A549 (cell line): ENCODE measurements at regions not wholly inside any gene's neighbourhood (a gene's known extent, or its start where the extent isn't known, plus 50 kb on each side); places are given as distances from the start of the nearest gene placed in this dataset.

ENCODE experiments used
- ATAC-seq, 2 experiments: fragments of 200-7000 bp in 1 of 2; fragments of >200 bp in 1 of 2; cut with Nextera tagmentation in 1 of 2; cut with Tn5 transposase in 1 of 2; 3 replicates each; pipeline versions ENCODE4 v1.8.0 to v1.9.1; 2018 to 2020; ENCODE audit warnings: mild to moderate bottlenecking in 1 of 2, moderate library complexity in 1 of 2
- CTCF ChIA-PET: fragments of 300-600 bp; sonication (Branson Sonifier 250); formaldehyde crosslinking; extraction: SDS; loops from one replicate; lab custom pipeline; 2021; ENCODE audit warnings: antibody characterized with exemption, inconsistent platforms; lab: Yijun Ruan, JAX
- POLR2A ChIA-PET: fragments of 350-600 bp; formaldehyde crosslinking; extraction: SDS; loops from one replicate; lab custom pipeline; 2021; ENCODE audit warnings: antibody characterized with exemption, inconsistent platforms; lab: Yijun Ruan, JAX
- DNase-seq, 2 experiments: peaks; one replicate each; pipeline versions ENCODE4 v3.0.0 to v3.0.0-alpha.2; 2011 to 2016; ENCODE audit warnings: low read depth in 1 of 2, low spot score in 1 of 2
- FAIRE-seq: peaks from 2 replicates; lab custom pipeline; 2011; peaks lifted over from hg19 to GRCh38; lab: Jason Lieb, UNC
- H3K27ac ChIP-seq, 2 experiments: fragments of >200 bp; sonication (Bioruptor Twin); formaldehyde crosslinking; 3 replicates each; pipeline ENCODE4 v1.5.1; 2016 to 2017
- H3K4me1 ChIP-seq: fragments of >200 bp; sonication (Bioruptor Twin); formaldehyde crosslinking; 3 replicates; pipeline ENCODE4 v1.6.1; 2016
- H3K4me2 ChIP-seq: fragments of >200 bp; sonication (Bioruptor Twin); formaldehyde crosslinking; 3 replicates; pipeline ENCODE4 v1.6.1; 2016
- H3K4me3 ChIP-seq: fragments of >200 bp; sonication (Bioruptor Twin); formaldehyde crosslinking; 3 replicates; pipeline ENCODE4 v1.5.1; 2016
- H3K9me3 ChIP-seq: fragments of >200 bp; sonication (Bioruptor Twin); formaldehyde crosslinking; 3 replicates; pipeline ENCODE4 v1.6.1; 2016
- ATOH8 ChIP-seq: fragments of 250-450 bp; sonication (Bioruptor Pico); IDR thresholded peaks from 2 replicates; pipeline ENCODE4 v1.5.0; 2020; ENCODE audit warnings: low read depth, mild to moderate bottlenecking, moderate library complexity
- BCL3 ChIP-seq: fragments of >200 bp; sonication (Bioruptor Twin); formaldehyde crosslinking; IDR thresholded peaks from 3 replicates; pipeline ENCODE4 v1.6.1; 2016
- BHLHE40 ChIP-seq: IDR thresholded peaks from 2 replicates; pipeline ENCODE4 v1.6.1; 2012; ENCODE audit warnings: low read depth, low read length, inconsistent platforms
- CBX8 ChIP-seq: fragments of 200-600 bp; sonication (generic); IDR thresholded peaks from 2 replicates; pipeline ENCODE4 v1.6.1; 2016
- CTCF ChIP-seq: fragments of >200 bp; sonication (Bioruptor Twin); formaldehyde crosslinking; IDR thresholded peaks from 3 replicates; pipeline ENCODE4 v1.5.1; 2016
- ESRRA ChIP-seq: fragments of 150-350 bp; IDR thresholded peaks from 2 replicates; pipeline ENCODE4 v1.6.1; 2014; ENCODE audit warnings: mild to moderate bottlenecking, low read length, borderline replicate concordance
- FOSB ChIP-seq: fragments of 250-450 bp; sonication (Bioruptor Pico); IDR thresholded peaks from 2 replicates; pipeline ENCODE4 v1.5.0; 2020; ENCODE audit warnings: mild to moderate bottlenecking, moderate library complexity
- FOSL2 ChIP-seq, 2 experiments: fragments of 450-650 bp in 1 of 2; fragments of >200 bp in 1 of 2; sonication (Bioruptor Twin) in 1 of 2; formaldehyde crosslinking; IDR thresholded peaks; 2 replicates each; pipeline versions ENCODE4 v1.5.0 to v1.6.1; 2016 to 2020; ENCODE audit warnings: mild to moderate bottlenecking in 1 of 2, moderate library complexity in 1 of 2
- FOXS1 ChIP-seq: fragments of 250-450 bp; sonication (Bioruptor Pico); IDR thresholded peaks from 2 replicates; pipeline ENCODE4 v1.5.0; 2020; ENCODE audit warnings: mild to moderate bottlenecking, moderate library complexity
- JUNB ChIP-seq: fragments of >200 bp; sonication (Bioruptor Twin); formaldehyde crosslinking; IDR thresholded peaks from 2 replicates; pipeline ENCODE4 v1.6.1; 2016
- KDM1A ChIP-seq: fragments of 200-600 bp; sonication (generic); IDR thresholded peaks from 2 replicates; pipeline ENCODE4 v1.6.1; 2016; ENCODE audit warnings: low read depth, mild to moderate bottlenecking
- KDM5A ChIP-seq: fragments of 200-600 bp; sonication (generic); IDR thresholded peaks from 2 replicates; pipeline ENCODE4 v1.6.1; 2016; ENCODE audit warnings: antibody characterized with exemption, mild to moderate bottlenecking
- MAZ ChIP-seq: fragments of 150-350 bp; IDR thresholded peaks from 2 replicates; pipeline ENCODE4 v1.6.1; 2014; ENCODE audit warnings: antibody characterized with exemption, low read depth, low read length, borderline replicate concordance
- MYC ChIP-seq: IDR thresholded peaks from 2 replicates; pipeline ENCODE4 v1.6.1; 2012; ENCODE audit warnings: mild to moderate bottlenecking, inconsistent platforms, low read length, improper control_type of control experiment, borderline replicate concordance
- POLR2A ChIP-seq: IDR thresholded peaks from 2 replicates; pipeline ENCODE4 v1.6.1; 2012; ENCODE audit warnings: mild to moderate bottlenecking, low read length
- POLR2AphosphoS2 ChIP-seq: conservative IDR thresholded peaks from 2 replicates; pipeline ENCODE4 v1.6.1; 2012; ENCODE audit warnings: low read length, improper control_type of control experiment, inconsistent platforms
- RFX5 ChIP-seq: fragments of 450-650 bp; IDR thresholded peaks from 2 replicates; pipeline ENCODE4 v1.7.1; 2014; ENCODE audit warnings: antibody characterized with exemption, mild to moderate bottlenecking, moderate library complexity
- SREBF2 ChIP-seq: fragments of 450-650 bp; IDR thresholded peaks from 2 replicates; pipeline ENCODE4 v1.6.1; 2014; ENCODE audit warnings: mild to moderate bottlenecking, moderate library complexity
- USF2 ChIP-seq: fragments of 450-650 bp; IDR thresholded peaks from 2 replicates; pipeline ENCODE4 v1.6.1; 2014; ENCODE audit warnings: antibody characterized with exemption
- ZNF302 ChIP-seq: fragments of 250-450 bp; sonication (Bioruptor Pico); IDR thresholded peaks from 2 replicates; pipeline ENCODE4 v1.9.0; 2021; ENCODE audit warnings: inconsistent platforms, mild to moderate bottlenecking, moderate library complexity
- ZSCAN20 ChIP-seq: fragments of 250-450 bp; sonication (Bioruptor Pico); IDR thresholded peaks from 2 replicates; pipeline ENCODE4 v1.8.0; 2022; ENCODE audit warnings: mild to moderate bottlenecking, moderate library complexity
- WGBS: methylation state at CpG from one replicate; pipeline ENCODE4 v1.1.6; 2017; ENCODE audit errors: missing lambda C conversion rate; 5-methylcytosine and 5-hydroxymethylcytosine counted together

- TF ChIP-seq BCL3, result no peak
- TF ChIP-seq JUNB, result no peak
- TF ChIP-seq RFX5, result no peak
- no peak for TF ChIP-seq USF2
These were observed 348.2 kb upstream of the DUSP10 start (continued) for GRCh38 chr1:222090103-222090502.

GRCh38 chr1:222087221-222087920 lies 345.5 kb upstream of the DUSP10 start:
- ATAC-seq (no peak), DNase-seq (no peak), FAIRE-seq (no peak)
- no peak overlapping the region for H3K27ac ChIP-seq
- H3K4me1 ChIP-seq, result no peaks in the 10 kb centered on the region
- ChIA-PET CTCF (interaction anchor here (1.0 kb wide), 1 partner anchor 182 kb away, joined by 3 read pairs; no protein-coding TSS in a partner anchor), POLR2A (no interaction called here)
- 0 out of 3 replicates have a peak, but pooled peaks cover 6% of the 10 kb centered on the region for H3K9me3 ChIP-seq
- H3K4me2 ChIP-seq, result no peak overlapping the region
- TF ChIP-seq RFX5 (no peak), JUNB (no peak), BHLHE40 (no peak), CTCF (no peak), KDM1A (no peak), FOXS1 (CRISPR knock-in tag) (no peak), CBX8 (no peak), POLR2AphosphoS2 (no peak), ATOH8 (CRISPR knock-in tag) (no peak), MAZ (no peak), KDM5A (no peak)
- WGBS, result 59% methylated on average over 9 of the region's 9 CpGs
- H3K4me3 ChIP-seq, result no peak overlapping the region

GRCh38 chr1:222084996-222085395 lies 343.1 kb upstream of the DUSP10 start:
- FAIRE-seq (no peak), ATAC-seq (no peak), DNase-seq (no peak)
- 12% methylated on average over 1 of the region's 1 CpG for WGBS
- ChIA-PET CTCF (interaction anchor here (1.0 kb wide), 1 partner anchor 12 kb away, joined by 3 read pairs; no protein-coding TSS in a partner anchor), POLR2A (no interaction called here)
- no peaks in the 10 kb centered on the region for H3K4me1 ChIP-seq
- H3K4me3 ChIP-seq, result no peak overlapping the region
- H3K4me2 ChIP-seq, result no peak overlapping the region
- H3K9me3 ChIP-seq, result 0 out of 3 replicates have a peak, but pooled peaks cover 6% of the 10 kb centered on the region
- TF ChIP-seq BCL3 (no peak), SREBF2 (no peak), MYC (no peak), FOSB (no peak), POLR2A (no peak), KDM1A (no peak), ZSCAN20 (CRISPR knock-in tag) (no peak), FOSL2 (IDR thresholded peaks at IDR 0.05) (no peak), FOSL2 (CRISPR knock-in tag; IDR thresholded peaks at IDR 0.05) (no peak), ZNF302 (CRISPR knock-in tag) (no peak), BHLHE40 (no peak), ESRRA (no peak)
- TF ChIP-seq, all 56 proteins: peak for 0
- no peak overlapping the region for H3K27ac ChIP-seq
